ENCODE measurements at regions not wholly inside any gene's neighbourhood (a gene's known extent, or its start where the extent isn't known, plus 50 kb on each side); places are given as distances from the start of the nearest gene placed in this dataset.

- Histone ChIP-seq H3K79me1 (replicated peaks; ENCODE audit: low read length, poor library complexity, severe bottlenecking) (no peaks in the 10 kb centered on the region), H3K9me3 (ENCODE audit: control insufficient read depth, low read length) (no peaks in the 10 kb centered on the region), H3K14ac (ENCODE audit: low read length in 2 of 2) (no peak overlapping the region), H2AFZ (ENCODE audit: low read depth, low read length) (no peak overlapping the region), H3K23ac (ENCODE audit: low read length in 2 of 2) (no peak overlapping the region), H3K4me3 (ENCODE audit: insufficient read depth in 1 of 2, low read depth in 1 of 2, low read length in 2 of 2) (no peak overlapping the region), H2AK5ac (ENCODE audit: low read length, severe bottlenecking) (no peak overlapping the region), H3K27me3 (ENCODE audit: control insufficient read depth in 1 of 2, insufficient read depth in 1 of 2, low read length in 2 of 2) (no peaks in the 10 kb centered on the region), H2BK5ac (ENCODE audit: low read depth, low read length, poor library complexity, severe bottlenecking) (no peak overlapping the region), H3K9ac (ENCODE audit: low read length) (no peak overlapping the region), H3K4ac (ENCODE audit: low read depth in 1 of 2, low read length in 2 of 2) (no peak overlapping the region), H2BK120ac (ENCODE audit: low read depth, low read length) (no peak overlapping the region), H4K91ac (ENCODE audit: low read length) (no peak overlapping the region), H4K8ac (ENCODE audit: low read length) (no peak overlapping the region), H3K36me3 (ENCODE audit: control insufficient read depth in 1 of 2, insufficient read depth in 2 of 2, low read depth in 1 of 2, low read length in 2 of 2) (no peaks in the 10 kb centered on the region), H2BK12ac (ENCODE audit: low read length in 2 of 2) (no peak overlapping the region), H3K18ac (ENCODE audit: low read depth in 1 of 2, low read length in 2 of 2) (no peak overlapping the region), H3K4me1 (ENCODE audit: control insufficient read depth, insufficient read depth, low read depth, low read length) (no peaks in the 10 kb centered on the region), H2BK15ac (ENCODE audit: low read depth, poor library complexity, severe bottlenecking) (no peak overlapping the region), H3K27ac (ENCODE audit: low read length, poor library complexity, severe bottlenecking) (no peak overlapping the region), H3K4me2 (ENCODE audit: low read length, poor library complexity, severe bottlenecking) (no peak overlapping the region)
- WGBS: 100% methylated on average over 1 of the region's 4 CpGs
- DNase-seq: peak; percentile 14
These were observed 86.8 kb upstream of the STARD13 start for GRCh38 chr13:33372251-33372919.

- Histone ChIP-seq H3K4me2 (ENCODE audit: low read length, poor library complexity, severe bottlenecking) (no peak overlapping the region), H3K4me1 (ENCODE audit: control insufficient read depth, insufficient read depth, low read depth, low read length) (no peaks in the 10 kb centered on the region), H3K18ac (ENCODE audit: low read depth in 1 of 2, low read length in 2 of 2) (no peak overlapping the region), H3K9ac (ENCODE audit: low read length) (no peak overlapping the region), H2BK5ac (ENCODE audit: low read depth, low read length, poor library complexity, severe bottlenecking) (no peak overlapping the region), H2BK12ac (ENCODE audit: low read length in 2 of 2) (no peak overlapping the region), H3K36me3 (ENCODE audit: control insufficient read depth in 1 of 2, insufficient read depth in 2 of 2, low read depth in 1 of 2, low read length in 2 of 2) (no peaks in the 10 kb centered on the region), H2AFZ (ENCODE audit: low read depth, low read length) (no peak overlapping the region), H4K8ac (ENCODE audit: low read length) (no peak overlapping the region), H4K91ac (ENCODE audit: low read length) (no peak overlapping the region), H3K27me3 (ENCODE audit: control insufficient read depth in 1 of 2, insufficient read depth in 1 of 2, low read length in 2 of 2) (no peaks in the 10 kb centered on the region), H3K9me3 (ENCODE audit: control insufficient read depth, low read length) (no peaks in the 10 kb centered on the region), H2BK120ac (ENCODE audit: low read depth, low read length) (no peak overlapping the region), H3K14ac (ENCODE audit: low read length in 2 of 2) (no peak overlapping the region), H3K23ac (ENCODE audit: low read length in 2 of 2) (no peak overlapping the region), H3K79me1 (replicated peaks; ENCODE audit: low read length, poor library complexity, severe bottlenecking) (no peaks in the 10 kb centered on the region), H3K4me3 (ENCODE audit: insufficient read depth in 1 of 2, low read depth in 1 of 2, low read length in 2 of 2) (no peak overlapping the region), H3K27ac (ENCODE audit: low read length, poor library complexity, severe bottlenecking) (no peak overlapping the region), H3K4ac (ENCODE audit: low read depth in 1 of 2, low read length in 2 of 2) (no peak overlapping the region), H2AK5ac (ENCODE audit: low read length, severe bottlenecking) (no peak overlapping the region), H2BK15ac (ENCODE audit: low read depth, poor library complexity, severe bottlenecking) (no peak overlapping the region)
- no peak for DNase-seq
These were observed 88.1 kb upstream of the STARD13 start for GRCh38 chr13:33373624-33374023.

- H3K36me3 ChIP-seq (ENCODE audit: control insufficient read depth in 1 of 2, insufficient read depth in 2 of 2, low read depth in 1 of 2, low read length in 2 of 2): no peaks in the 10 kb centered on the region
- WGBS: no CpG with 5 or more reads among the region's 1 CpG
- no peak overlapping the region for H4K8ac ChIP-seq (ENCODE audit: low read length)
- no peak overlapping the region for H4K91ac ChIP-seq (ENCODE audit: low read length)
- H3K27me3 ChIP-seq (ENCODE audit: control insufficient read depth in 1 of 2, insufficient read depth in 1 of 2, low read length in 2 of 2): no peaks in the 10 kb centered on the region
- H3K23ac ChIP-seq (ENCODE audit: low read length in 2 of 2): no peak overlapping the region
- no peaks in the 10 kb centered on the region for H3K79me1 ChIP-seq (replicated peaks; ENCODE audit: low read length, poor library complexity, severe bottlenecking)
- H3K9me3 ChIP-seq (ENCODE audit: control insufficient read depth, low read length): no peaks in the 10 kb centered on the region
- no peak overlapping the region for H2BK15ac ChIP-seq (ENCODE audit: low read depth, poor library complexity, severe bottlenecking)
- no peak for DNase-seq
- no peak overlapping the region for H2BK5ac ChIP-seq (ENCODE audit: low read depth, low read length, poor library complexity, severe bottlenecking)
- no peak overlapping the region for H2AFZ ChIP-seq (ENCODE audit: low read depth, low read length)
- no peak overlapping the region for H2AK5ac ChIP-seq (ENCODE audit: low read length, severe bottlenecking)
- no peak overlapping the region for H3K4me2 ChIP-seq (ENCODE audit: low read length, poor library complexity, severe bottlenecking)
- H3K27ac ChIP-seq (ENCODE audit: low read length, poor library complexity, severe bottlenecking): no peak overlapping the region
- no peak overlapping the region for H2BK120ac ChIP-seq (ENCODE audit: low read depth, low read length)
- H2BK12ac ChIP-seq (ENCODE audit: low read length in 2 of 2): no peak overlapping the region
- H3K4ac ChIP-seq (ENCODE audit: low read depth in 1 of 2, low read length in 2 of 2): no peak overlapping the region
- no peak overlapping the region for H3K4me3 ChIP-seq (ENCODE audit: insufficient read depth in 1 of 2, low read depth in 1 of 2, low read length in 2 of 2)
- no peaks in the 10 kb centered on the region for H3K4me1 ChIP-seq (ENCODE audit: control insufficient read depth, insufficient read depth, low read depth, low read length)
- H3K9ac ChIP-seq (ENCODE audit: low read length): no peak overlapping the region
- H3K18ac ChIP-seq (ENCODE audit: low read depth in 1 of 2, low read length in 2 of 2): no peak overlapping the region
- no peak overlapping the region for H3K14ac ChIP-seq (ENCODE audit: low read length in 2 of 2)
These were observed 89.9 kb upstream of the STARD13 start for GRCh38 chr13:33375421-33375820.

GRCh38 chr13:33376212-33376611 lies 90.7 kb upstream of the STARD13 start:
- H3K36me3 ChIP-seq (ENCODE audit: control insufficient read depth in 1 of 2, insufficient read depth in 2 of 2, low read depth in 1 of 2, low read length in 2 of 2): no peaks in the 10 kb centered on the region
- H3K23ac ChIP-seq (ENCODE audit: low read length in 2 of 2): no peak overlapping the region
- no peaks in the 10 kb centered on the region for H3K27me3 ChIP-seq (ENCODE audit: control insufficient read depth in 1 of 2, insufficient read depth in 1 of 2, low read length in 2 of 2)
- no peak overlapping the region for H3K4me3 ChIP-seq (ENCODE audit: insufficient read depth in 1 of 2, low read depth in 1 of 2, low read length in 2 of 2)
- H2BK5ac ChIP-seq (ENCODE audit: low read depth, low read length, poor library complexity, severe bottlenecking): no peak overlapping the region
- H3K9me3 ChIP-seq (ENCODE audit: control insufficient read depth, low read length): no peaks in the 10 kb centered on the region
- no peak overlapping the region for H3K18ac ChIP-seq (ENCODE audit: low read depth in 1 of 2, low read length in 2 of 2)
- H3K79me1 ChIP-seq (replicated peaks; ENCODE audit: low read length, poor library complexity, severe bottlenecking): no peaks in the 10 kb centered on the region
- H4K8ac ChIP-seq (ENCODE audit: low read length): no peak overlapping the region
- H3K9ac ChIP-seq (ENCODE audit: low read length): no peak overlapping the region
- H2BK120ac ChIP-seq (ENCODE audit: low read depth, low read length): no peak overlapping the region
- 100% methylated on average over 1 of the region's 1 CpG for WGBS
- H3K27ac ChIP-seq (ENCODE audit: low read length, poor library complexity, severe bottlenecking): no peak overlapping the region
- no peak overlapping the region for H3K4me2 ChIP-seq (ENCODE audit: low read length, poor library complexity, severe bottlenecking)
- H3K4ac ChIP-seq (ENCODE audit: low read depth in 1 of 2, low read length in 2 of 2): no peak overlapping the region
- no peak overlapping the region for H2BK15ac ChIP-seq (ENCODE audit: low read depth, poor library complexity, severe bottlenecking)
- H2AK5ac ChIP-seq (ENCODE audit: low read length, severe bottlenecking): no peak overlapping the region
- H4K91ac ChIP-seq (ENCODE audit: low read length): no peak overlapping the region
- H3K4me1 ChIP-seq (ENCODE audit: control insufficient read depth, insufficient read depth, low read depth, low read length): no peaks in the 10 kb centered on the region
- no peak overlapping the region for H2AFZ ChIP-seq (ENCODE audit: low read depth, low read length)
- DNase-seq: no peak
- H3K14ac ChIP-seq (ENCODE audit: low read length in 2 of 2): no peak overlapping the region
- no peak overlapping the region for H2BK12ac ChIP-seq (ENCODE audit: low read length in 2 of 2)
